Liver (tissue), 8 donors: ENCODE measurements at regions not wholly inside any gene's neighbourhood (a gene's known extent, or its start where the extent isn't known, plus 50 kb on each side); places are given as distances from the start of the nearest gene placed in this dataset.
A peak's percentile ranks its signal among the peaks of the same experiment; 100 is the strongest.

Experiments
- DNase-seq: peaks from one replicate; pipeline ENCODE4 v3.0.0-alpha.2; 2017; ENCODE audit warnings: low spot score
- H3K27ac ChIP-seq, 2 donors: one replicate each; pipeline ENCODE4 v1.7.0; 2013; ENCODE audit warnings: inconsistent platforms in 2 of 2, low read length in 2 of 2, control low read depth in 1 of 2, low read depth in 1 of 2, mild to moderate bottlenecking in 1 of 2
- H3K27me3 ChIP-seq, 4 donors: one replicate each; pipeline versions ENCODE4 v1.6.1 to v1.7.0; 2013; ENCODE audit warnings: low read length in 3 of 4, inconsistent platforms in 1 of 4, mild to moderate bottlenecking in 1 of 4, moderate library complexity in 1 of 4; ENCODE audit not compliant: control insufficient read depth in 4 of 4, insufficient read depth in 4 of 4
- H3K36me3 ChIP-seq, 4 donors: one replicate each; pipeline versions ENCODE4 v1.6.1 to v1.7.0; 2013; ENCODE audit warnings: low read length in 3 of 4, mild to moderate bottlenecking in 3 of 4, low read depth in 1 of 4, moderate library complexity in 1 of 4; ENCODE audit not compliant: control insufficient read depth in 4 of 4, insufficient read depth in 3 of 4
- H3K4me1 ChIP-seq, 4 donors: one replicate each; pipeline versions ENCODE4 v1.6.1 to v1.7.0; 2013; ENCODE audit warnings: low read length in 3 of 4, mild to moderate bottlenecking in 3 of 4, moderate library complexity in 1 of 4; ENCODE audit not compliant: control insufficient read depth in 4 of 4, insufficient read depth in 4 of 4
- H3K4me3 ChIP-seq, 3 donors: one replicate each; pipeline versions ENCODE4 v1.6.1 to v1.7.0; 2013; ENCODE audit warnings: low read length in 3 of 3, control low read depth in 1 of 3, low read depth in 1 of 3, mild to moderate bottlenecking in 1 of 3
- H3K9ac ChIP-seq, 2 donors: one replicate each; pipeline ENCODE4 v1.7.0; 2013; ENCODE audit warnings: low read length in 2 of 2, mild to moderate bottlenecking in 2 of 2, moderate library complexity in 2 of 2, control low read depth in 1 of 2, low read depth in 1 of 2
- H3K9me3 ChIP-seq, 4 donors: one replicate each; pipeline versions ENCODE4 v1.6.1 to v1.7.0; 2013; ENCODE audit warnings: low read length in 3 of 4; ENCODE audit not compliant: control insufficient read depth in 4 of 4
- ATF3 ChIP-seq: IDR thresholded peaks from 2 replicates; pipeline ENCODE4 v1.6.1; 2016; ENCODE audit warnings: antibody characterized with exemption
- EGR1 ChIP-seq, 2 donors: IDR thresholded peaks; 2 replicates each; pipeline ENCODE4 v1.6.1; 2016 to 2018; ENCODE audit warnings: antibody characterized with exemption in 2 of 2, low read depth in 2 of 2
- FOXA1 ChIP-seq: IDR thresholded peaks from 2 replicates; pipeline ENCODE4 v1.6.1; 2016; ENCODE audit warnings: antibody characterized with exemption
- FOXA2 ChIP-seq: IDR thresholded peaks from 2 replicates; pipeline ENCODE4 v1.6.1; 2016; ENCODE audit warnings: antibody characterized with exemption
- GABPA ChIP-seq, 2 donors: IDR thresholded peaks in 1 of 2; conservative IDR thresholded peaks in 1 of 2; 2 replicates each; pipeline ENCODE4 v1.6.1; 2016; ENCODE audit warnings: antibody characterized with exemption in 2 of 2, mild to moderate bottlenecking in 1 of 2, moderate library complexity in 1 of 2
- HNF4A ChIP-seq, 2 donors: conservative IDR thresholded peaks; 2 replicates each; pipeline ENCODE4 v1.6.1; 2016; ENCODE audit warnings: antibody characterized with exemption in 2 of 2, mild to moderate bottlenecking in 2 of 2
- NR2F2 ChIP-seq: IDR thresholded peaks from 2 replicates; pipeline ENCODE4 v1.6.1; 2016; ENCODE audit warnings: antibody characterized with exemption
- RAD21 ChIP-seq, 2 donors: IDR thresholded peaks; 2 replicates each; pipeline ENCODE4 v1.6.1; 2016; ENCODE audit warnings: antibody characterized with exemption in 2 of 2, mild to moderate bottlenecking in 2 of 2
- RXRA ChIP-seq, 2 donors: IDR thresholded peaks; 2 replicates each; pipeline ENCODE4 v1.6.1; 2017 to 2018; ENCODE audit warnings: antibody characterized with exemption in 2 of 2, mild to moderate bottlenecking in 1 of 2
- SP1 ChIP-seq: IDR thresholded peaks from 2 replicates; pipeline ENCODE4 v1.6.1; 2018; ENCODE audit warnings: antibody characterized with exemption, mild to moderate bottlenecking
- YY1 ChIP-seq: IDR thresholded peaks from 2 replicates; pipeline ENCODE4 v1.6.1; 2016; ENCODE audit warnings: antibody characterized with exemption, mild to moderate bottlenecking
- WGBS: extraction: QIAGEN DNeasy Blood & Tissue Kit; methylation state at CpG from one replicate; pipeline ENCODE4 v1.1.7; 2013; 5-methylcytosine and 5-hydroxymethylcytosine counted together
- TF ChIP-seq, protein P1 (sequence below): IDR thresholded peaks from 2 replicates; pipeline ENCODE4 v1.6.1; 2016; ENCODE audit warnings: antibody characterized with exemption
- TF ChIP-seq, protein P2 (sequence below): fragments of 150-350 bp; IDR thresholded peaks from 2 replicates; pipeline ENCODE4 v1.5.1; 2017; ENCODE audit warnings: improper control_type of control experiment, low read depth, low read length; ENCODE audit not compliant: missing input control
- TF ChIP-seq, protein P3 (sequence below): IDR thresholded peaks from 2 replicates; pipeline ENCODE4 v1.6.1; 2016; ENCODE audit warnings: antibody characterized with exemption, mild to moderate bottlenecking
- donor health status: healthy.
- donor health status: healthy.
- donor health status: healthy.
- donor health status: healthy.
- donor health status: healthy.

GRCh38 chr6:14710421-14710820 is 535.4 kb upstream of the JARID2 start:
- TF ChIP-seq EGR1 (IDR thresholded peaks at IDR 0.05; ENCODE audit: low read depth in 2 of 2) = no peak
- no peak for TF ChIP-seq HNF4A (conservative IDR thresholded peaks at IDR 0.05)
- TF ChIP-seq RXRA (IDR thresholded peaks at IDR 0.05) = no peak
- TF ChIP-seq FOXA2 = no peak
- TF ChIP-seq, protein P1, sequence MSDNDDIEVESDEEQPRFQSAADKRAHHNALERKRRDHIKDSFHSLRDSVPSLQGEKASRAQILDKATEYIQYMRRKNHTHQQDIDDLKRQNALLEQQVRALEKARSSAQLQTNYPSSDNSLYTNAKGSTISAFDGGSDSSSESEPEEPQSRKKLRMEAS = no peak
- TF ChIP-seq ATF3 = no peak
- no peak for TF ChIP-seq RAD21 (IDR thresholded peaks at IDR 0.05)
- TF ChIP-seq NR2F2 = no peak
- TF ChIP-seq, protein P2, sequence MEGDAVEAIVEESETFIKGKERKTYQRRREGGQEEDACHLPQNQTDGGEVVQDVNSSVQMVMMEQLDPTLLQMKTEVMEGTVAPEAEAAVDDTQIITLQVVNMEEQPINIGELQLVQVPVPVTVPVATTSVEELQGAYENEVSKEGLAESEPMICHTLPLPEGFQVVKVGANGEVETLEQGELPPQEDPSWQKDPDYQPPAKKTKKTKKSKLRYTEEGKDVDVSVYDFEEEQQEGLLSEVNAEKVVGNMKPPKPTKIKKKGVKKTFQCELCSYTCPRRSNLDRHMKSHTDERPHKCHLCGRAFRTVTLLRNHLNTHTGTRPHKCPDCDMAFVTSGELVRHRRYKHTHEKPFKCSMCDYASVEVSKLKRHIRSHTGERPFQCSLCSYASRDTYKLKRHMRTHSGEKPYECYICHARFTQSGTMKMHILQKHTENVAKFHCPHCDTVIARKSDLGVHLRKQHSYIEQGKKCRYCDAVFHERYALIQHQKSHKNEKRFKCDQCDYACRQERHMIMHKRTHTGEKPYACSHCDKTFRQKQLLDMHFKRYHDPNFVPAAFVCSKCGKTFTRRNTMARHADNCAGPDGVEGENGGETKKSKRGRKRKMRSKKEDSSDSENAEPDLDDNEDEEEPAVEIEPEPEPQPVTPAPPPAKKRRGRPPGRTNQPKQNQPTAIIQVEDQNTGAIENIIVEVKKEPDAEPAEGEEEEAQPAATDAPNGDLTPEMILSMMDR = no peak
- no peak for TF ChIP-seq GABPA (IDR thresholded peaks at IDR 0.05 in 1 of 2, conservative IDR thresholded peaks at IDR 0.05 in 1 of 2)
- TF ChIP-seq FOXA1 = no peak
- no peak for TF ChIP-seq SP1
- TF ChIP-seq YY1 = no peak
- TF ChIP-seq, protein P3, sequence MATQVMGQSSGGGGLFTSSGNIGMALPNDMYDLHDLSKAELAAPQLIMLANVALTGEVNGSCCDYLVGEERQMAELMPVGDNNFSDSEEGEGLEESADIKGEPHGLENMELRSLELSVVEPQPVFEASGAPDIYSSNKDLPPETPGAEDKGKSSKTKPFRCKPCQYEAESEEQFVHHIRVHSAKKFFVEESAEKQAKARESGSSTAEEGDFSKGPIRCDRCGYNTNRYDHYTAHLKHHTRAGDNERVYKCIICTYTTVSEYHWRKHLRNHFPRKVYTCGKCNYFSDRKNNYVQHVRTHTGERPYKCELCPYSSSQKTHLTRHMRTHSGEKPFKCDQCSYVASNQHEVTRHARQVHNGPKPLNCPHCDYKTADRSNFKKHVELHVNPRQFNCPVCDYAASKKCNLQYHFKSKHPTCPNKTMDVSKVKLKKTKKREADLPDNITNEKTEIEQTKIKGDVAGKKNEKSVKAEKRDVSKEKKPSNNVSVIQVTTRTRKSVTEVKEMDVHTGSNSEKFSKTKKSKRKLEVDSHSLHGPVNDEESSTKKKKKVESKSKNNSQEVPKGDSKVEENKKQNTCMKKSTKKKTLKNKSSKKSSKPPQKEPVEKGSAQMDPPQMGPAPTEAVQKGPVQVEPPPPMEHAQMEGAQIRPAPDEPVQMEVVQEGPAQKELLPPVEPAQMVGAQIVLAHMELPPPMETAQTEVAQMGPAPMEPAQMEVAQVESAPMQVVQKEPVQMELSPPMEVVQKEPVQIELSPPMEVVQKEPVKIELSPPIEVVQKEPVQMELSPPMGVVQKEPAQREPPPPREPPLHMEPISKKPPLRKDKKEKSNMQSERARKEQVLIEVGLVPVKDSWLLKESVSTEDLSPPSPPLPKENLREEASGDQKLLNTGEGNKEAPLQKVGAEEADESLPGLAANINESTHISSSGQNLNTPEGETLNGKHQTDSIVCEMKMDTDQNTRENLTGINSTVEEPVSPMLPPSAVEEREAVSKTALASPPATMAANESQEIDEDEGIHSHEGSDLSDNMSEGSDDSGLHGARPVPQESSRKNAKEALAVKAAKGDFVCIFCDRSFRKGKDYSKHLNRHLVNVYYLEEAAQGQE = no peak
- WGBS = 98% methylated on average over 5 of the region's 5 CpGs
- Histone ChIP-seq H3K4me3 (no peak overlapping the region), H3K9me3 (no peaks in the 10 kb centered on the region), H3K4me1 (peaks cover 0 to 2% (median 0%) of the 10 kb centered on the region in 4 donors), H3K36me3 (no peaks in the 10 kb centered on the region), H3K9ac (no peak overlapping the region), H3K27me3 (no peaks in the 10 kb centered on the region), H3K27ac (no peak overlapping the region)
- DNase-seq = no peak

- TF ChIP-seq, protein P1 = no peak
- peak; percentile 75 to 88 for TF ChIP-seq RAD21 (IDR thresholded peaks at IDR 0.05)
- TF ChIP-seq, protein P2 = peak; percentile 45
- H3K4me1 ChIP-seq = peaks cover 0 to 2% (median 0%) of the 10 kb centered on the region in 4 donors
- H3K4me3 ChIP-seq = no peak overlapping the region
- H3K9me3 ChIP-seq = no peaks in the 10 kb centered on the region
- WGBS = 75% methylated on average over 3 of the region's 3 CpGs
- H3K27me3 ChIP-seq = no peaks in the 10 kb centered on the region
- H3K36me3 ChIP-seq = no peaks in the 10 kb centered on the region
- no peak for DNase-seq
- H3K27ac ChIP-seq = no peak overlapping the region
- H3K9ac ChIP-seq = no peak overlapping the region
Observed at GRCh38 chr6:14711056-14711703, 534.7 kb upstream of the JARID2 start.
